Mesendoderm (in vitro differentiated cells): ENCODE measurements at regions not wholly inside any gene's neighbourhood (a gene's known extent, or its start where the extent isn't known, plus 50 kb on each side); places are given as distances from the start of the nearest gene placed in this dataset.

Source experiments
- DNase-seq: peaks from one replicate; pipeline ENCODE4 v3.0.0; 2013
- H2AK5ac ChIP-seq: 2 replicates; pipeline ENCODE4 v1.6.1; 2013; ENCODE audit warnings: low read length, inconsistent platforms
- H2BK120ac ChIP-seq: 2 replicates; pipeline ENCODE4 v1.6.1; 2013; ENCODE audit warnings: low read depth, mild to moderate bottlenecking, low read length, moderate library complexity, mixed read lengths
- H2BK15ac ChIP-seq: replicated peaks from 2 replicates; pipeline ENCODE4 v1.6.1; 2013; ENCODE audit warnings: low read depth, mild to moderate bottlenecking, moderate library complexity
- H2BK5ac ChIP-seq: 2 replicates; pipeline ENCODE4 v1.6.1; 2013; ENCODE audit warnings: low read length, inconsistent platforms
- H3K18ac ChIP-seq: 2 replicates; pipeline ENCODE4 v1.6.1; 2013; ENCODE audit warnings: mild to moderate bottlenecking, low read length, mixed read lengths
- H3K23ac ChIP-seq: one replicate; pipeline ENCODE4 v1.6.1; 2013; ENCODE audit warnings: low read length
- H3K27ac ChIP-seq: 2 replicates; pipeline ENCODE4 v1.5.1; 2013; ENCODE audit warnings: low read depth, mild to moderate bottlenecking, inconsistent platforms, low read length, moderate library complexity
- H3K27me3 ChIP-seq: 2 replicates; pipeline ENCODE4 v1.6.1; 2013; ENCODE audit warnings: low read length, control low read depth, mild to moderate bottlenecking, inconsistent platforms; ENCODE audit not compliant: insufficient read depth, poor library complexity
- H3K36me3 ChIP-seq: 2 replicates; pipeline ENCODE4 v1.6.1; 2013; ENCODE audit warnings: low read length, inconsistent platforms; ENCODE audit not compliant: control insufficient read depth, insufficient read depth
- H3K4ac ChIP-seq: one replicate; pipeline ENCODE4 v1.6.1; 2013; ENCODE audit warnings: low read depth, mild to moderate bottlenecking, low read length, moderate library complexity
- H3K4me1 ChIP-seq: 2 replicates; pipeline ENCODE4 v1.6.1; 2013; ENCODE audit warnings: low read depth, low read length, inconsistent platforms; ENCODE audit not compliant: control insufficient read depth
- H3K4me2 ChIP-seq: 2 replicates; pipeline ENCODE4 v1.6.1; 2013; ENCODE audit warnings: low read length
- H3K4me3 ChIP-seq: 2 replicates; pipeline ENCODE4 v1.5.1; 2013; ENCODE audit warnings: mild to moderate bottlenecking, low read length
- H3K56ac ChIP-seq: one replicate; pipeline ENCODE4 v1.6.1; 2013; ENCODE audit warnings: low read length
- H3K79me1 ChIP-seq: 2 replicates; pipeline ENCODE4 v1.6.1; 2013; ENCODE audit warnings: low read length, inconsistent platforms
- H3K79me2 ChIP-seq: 2 replicates; pipeline ENCODE4 v1.6.1; 2013; ENCODE audit warnings: mild to moderate bottlenecking, low read length; ENCODE audit not compliant: control insufficient read depth, insufficient read depth
- H3K9ac ChIP-seq: 2 replicates; pipeline ENCODE4 v1.6.1; 2013; ENCODE audit warnings: low read length, inconsistent platforms
- H4K5ac ChIP-seq: one replicate; pipeline ENCODE4 v1.6.1; 2013; ENCODE audit warnings: low read length
- H4K8ac ChIP-seq: one replicate; pipeline ENCODE4 v1.6.1; 2013; ENCODE audit warnings: low read depth, mild to moderate bottlenecking, control low read depth, low read length, moderate library complexity
- WGBS: extraction: QIAGEN DNeasy Blood & Tissue Kit; methylation state at CpG from one replicate; pipeline ENCODE4 v1.1.7; 2013; ENCODE audit warnings: low lambda C conversion rate, missing lambda C conversion rate; ENCODE audit not compliant: insufficient coverage; ENCODE audit errors: extremely low coverage; 5-methylcytosine and 5-hydroxymethylcytosine counted together

DNA sequence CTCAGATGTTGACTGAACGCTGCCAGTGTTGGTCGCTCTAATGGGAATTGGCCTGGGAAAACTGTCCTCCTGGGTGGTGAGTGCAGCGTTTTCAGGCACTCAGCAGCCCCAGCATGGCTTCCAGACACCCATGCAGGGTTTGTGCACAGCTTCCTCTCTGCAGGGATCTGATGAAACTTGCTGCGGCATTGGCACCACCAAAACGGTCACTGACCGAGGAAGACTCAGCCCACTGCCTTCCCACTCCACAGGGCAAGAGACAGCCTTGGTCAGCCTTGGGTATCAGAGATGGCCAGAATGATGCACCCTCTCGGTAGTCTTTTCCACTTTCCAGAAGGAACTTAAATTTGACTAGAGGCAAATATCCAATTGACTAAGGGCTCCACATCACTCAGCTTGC is 398.9 kb downstream of the IRS2 start:
- no peak overlapping the region for H4K8ac ChIP-seq
- no CpG with 5 or more reads among the region's 7 CpGs for WGBS

DNA sequence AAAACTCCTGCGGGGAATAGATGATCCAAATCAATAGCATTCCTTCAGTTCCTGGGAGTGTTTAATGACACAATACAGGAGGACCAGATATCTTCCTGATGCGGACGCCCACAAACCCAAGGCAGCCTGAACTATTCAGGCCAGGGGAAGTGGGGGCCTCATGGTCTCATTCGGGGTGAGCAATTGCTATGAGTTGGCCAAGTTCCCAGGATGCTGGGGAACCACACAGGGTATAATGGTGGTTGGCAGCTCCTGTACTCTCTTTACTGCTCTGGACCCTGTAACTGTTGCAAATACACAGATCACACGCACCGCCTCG is 401.2 kb downstream of the IRS2 start:
- Histone ChIP-seq H2BK120ac (no peak overlapping the region), H3K18ac (no peak overlapping the region), H3K23ac (no peak overlapping the region), H3K4ac (no peak overlapping the region), H3K79me1 (no peaks in the 10 kb centered on the region), H3K27ac (no peak overlapping the region), H2AK5ac (no peak overlapping the region), H3K4me1 (no peaks in the 10 kb centered on the region), H4K5ac (no peak overlapping the region), H3K36me3 (no peaks in the 10 kb centered on the region), H2BK15ac (no peak overlapping the region), H4K8ac (no peak overlapping the region), H3K4me2 (no peak overlapping the region), H2BK5ac (no peak overlapping the region), H3K79me2 (no peaks in the 10 kb centered on the region), H3K56ac (no peak overlapping the region), H3K9ac (no peak overlapping the region), H3K27me3 (no peaks in the 10 kb centered on the region), H3K4me3 (no peak overlapping the region)
- WGBS, result no CpG with 5 or more reads among the region's 7 CpGs
- no peak for DNase-seq

More for the DNA sequence above, 398.9 kb downstream of the IRS2 start:
- Histone ChIP-seq H3K27ac (no peak overlapping the region), H2AK5ac (no peak overlapping the region), H4K5ac (no peak overlapping the region), H3K4me1 (no peaks in the 10 kb centered on the region), H3K27me3 (no peaks in the 10 kb centered on the region), H3K18ac (no peak overlapping the region), H3K79me2 (no peaks in the 10 kb centered on the region), H2BK120ac (no peak overlapping the region), H3K4me2 (no peak overlapping the region), H3K36me3 (no peaks in the 10 kb centered on the region), H3K4ac (no peak overlapping the region), H2BK15ac (no peak overlapping the region), H3K4me3 (no peak overlapping the region), H3K79me1 (no peaks in the 10 kb centered on the region), H2BK5ac (no peak overlapping the region), H3K56ac (no peak overlapping the region), H3K9ac (no peak overlapping the region), H3K23ac (no peak overlapping the region)
- no peak for DNase-seq

DNA sequence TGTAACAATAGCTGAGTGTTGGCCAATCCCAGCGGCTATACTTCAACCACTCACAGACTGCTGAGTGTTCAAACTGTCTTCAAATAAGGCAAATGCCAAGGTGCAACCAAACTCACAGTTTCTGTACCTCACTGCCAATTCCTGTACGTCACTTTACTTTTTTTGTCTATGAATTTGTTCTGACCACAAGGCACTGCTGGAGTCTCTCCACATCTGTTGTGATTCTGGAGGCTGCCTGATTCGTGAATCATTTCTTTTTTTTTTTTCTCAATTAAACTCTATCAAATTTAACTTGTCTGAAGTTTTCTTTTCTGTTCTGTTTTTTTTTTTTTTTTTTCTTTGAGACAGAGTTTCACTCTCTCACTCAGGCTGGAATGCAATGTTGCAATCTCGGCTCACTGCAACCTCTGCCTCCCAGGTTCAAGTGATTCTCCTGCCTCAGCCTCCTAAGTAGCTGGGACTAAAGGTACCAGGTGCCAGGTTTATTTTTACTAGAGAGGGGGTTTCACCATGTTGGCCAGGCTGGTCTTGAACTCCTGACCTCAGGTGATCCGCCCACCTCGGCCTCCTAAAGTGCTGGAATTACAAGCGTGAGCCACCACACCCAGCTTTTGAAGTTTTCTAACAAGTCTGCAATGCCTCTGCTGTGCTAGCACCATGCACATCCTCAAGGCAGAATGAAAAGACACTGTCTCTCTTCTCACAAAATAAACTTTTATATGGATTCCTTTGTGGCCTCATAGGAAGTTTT is 401.7 kb downstream of the IRS2 start:
- H3K4me2 ChIP-seq, result no peak overlapping the region
- peak overlapping the region; percentile 28 for H3K18ac ChIP-seq
- H3K4me1 ChIP-seq, result no peaks in the 10 kb centered on the region
- H3K4me3 ChIP-seq, result no peak overlapping the region
- no peak overlapping the region for H4K5ac ChIP-seq
- H2BK5ac ChIP-seq, result no peak overlapping the region
- WGBS, result no CpG with 5 or more reads among the region's 7 CpGs
- H3K27ac ChIP-seq, result no peak overlapping the region
- no peak overlapping the region for H3K56ac ChIP-seq
- no peak overlapping the region for H4K8ac ChIP-seq
- DNase-seq, result no peak
- H2BK15ac ChIP-seq, result no peak overlapping the region
- no peak overlapping the region for H3K9ac ChIP-seq
- no peaks in the 10 kb centered on the region for H3K79me2 ChIP-seq
- H2BK120ac ChIP-seq, result no peak overlapping the region
- no peaks in the 10 kb centered on the region for H3K79me1 ChIP-seq
- no peak overlapping the region for H2AK5ac ChIP-seq
- no peak overlapping the region for H3K23ac ChIP-seq
- H3K27me3 ChIP-seq, result no peaks in the 10 kb centered on the region
- H3K36me3 ChIP-seq, result no peaks in the 10 kb centered on the region
- no peak overlapping the region for H3K4ac ChIP-seq

DNA sequence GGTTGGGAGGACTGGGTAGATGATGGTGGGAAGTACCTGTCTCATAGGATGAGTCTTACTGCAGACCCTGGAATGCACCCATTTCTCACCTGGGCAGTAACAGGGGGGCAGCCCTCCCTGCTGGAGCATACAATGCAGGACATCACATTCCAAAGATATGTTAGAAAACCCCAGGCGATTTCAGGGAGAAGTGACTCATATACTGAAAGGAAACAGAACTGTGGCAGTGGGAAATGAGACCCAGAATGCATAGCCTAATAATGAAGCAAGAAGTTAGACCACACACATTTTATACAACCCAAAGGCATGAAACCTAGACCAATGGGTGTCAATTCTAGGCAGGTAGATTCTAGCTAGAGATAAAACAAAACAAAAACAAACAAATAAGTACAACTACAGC is 402.7 kb downstream of the IRS2 start:
- H3K23ac ChIP-seq, result no peak overlapping the region
- H3K79me2 ChIP-seq, result no peaks in the 10 kb centered on the region
- H3K4me3 ChIP-seq, result no peak overlapping the region

DNA sequence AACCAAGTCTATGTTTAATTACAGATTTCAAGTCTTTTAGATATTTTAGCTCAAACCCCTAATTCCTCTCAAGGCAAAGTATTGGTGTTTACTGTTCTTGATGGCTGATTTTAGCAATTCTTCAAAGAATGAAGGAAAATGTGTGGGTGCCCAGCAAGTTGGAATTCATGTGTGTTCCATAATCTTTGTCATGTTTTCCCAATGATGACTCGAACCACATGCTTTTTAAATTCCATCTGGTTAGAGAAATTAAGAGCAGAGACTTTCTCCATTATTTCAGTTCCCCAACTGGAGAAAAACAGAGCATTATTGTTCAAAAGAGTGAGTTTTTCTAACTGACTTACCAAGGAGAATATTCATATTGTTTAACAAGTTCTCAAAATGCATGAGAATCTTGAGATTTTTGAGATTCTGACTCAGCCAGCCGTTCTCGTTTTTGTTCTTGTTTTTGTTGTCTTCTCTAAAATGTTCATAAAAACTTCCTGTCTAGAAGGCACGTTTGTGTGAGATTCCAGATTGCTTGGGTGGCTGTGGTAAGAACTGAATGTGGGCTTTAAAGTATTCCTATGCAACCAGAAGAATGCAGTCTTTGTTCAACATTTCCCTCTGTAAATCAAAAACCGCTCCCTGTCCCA is 404.7 kb downstream of the IRS2 start:
- Histone ChIP-seq H3K4me2 (no peak overlapping the region), H3K27me3 (no peaks in the 10 kb centered on the region), H2BK15ac (no peak overlapping the region), H3K79me1 (no peaks in the 10 kb centered on the region), H4K5ac (no peak overlapping the region), H3K4me3 (no peak overlapping the region), H2BK5ac (no peak overlapping the region), H3K36me3 (no peaks in the 10 kb centered on the region), H3K18ac (no peak overlapping the region), H3K27ac (no peak overlapping the region), H3K23ac (no peak overlapping the region), H3K56ac (no peak overlapping the region), H3K4me1 (no peaks in the 10 kb centered on the region), H2BK120ac (no peak overlapping the region), H3K9ac (no peak overlapping the region), H3K79me2 (no peaks in the 10 kb centered on the region), H3K4ac (no peak overlapping the region), H4K8ac (no peak overlapping the region), H2AK5ac (no peak overlapping the region)
- WGBS, result no CpG with 5 or more reads among the region's 5 CpGs
- no peak for DNase-seq

More for the DNA sequence above, 402.7 kb downstream of the IRS2 start:
- H3K18ac ChIP-seq, result no peak overlapping the region
- peak; percentile 60 for DNase-seq
- no peaks in the 10 kb centered on the region for H3K79me1 ChIP-seq
- H3K9ac ChIP-seq, result no peak overlapping the region
- H3K36me3 ChIP-seq, result no peaks in the 10 kb centered on the region
- H3K56ac ChIP-seq, result no peak overlapping the region
- H3K27me3 ChIP-seq, result no peaks in the 10 kb centered on the region
- no peaks in the 10 kb centered on the region for H3K4me1 ChIP-seq
- WGBS, result no CpG with 5 or more reads among the region's 1 CpG
- H2BK5ac ChIP-seq, result no peak overlapping the region
- no peak overlapping the region for H3K4me2 ChIP-seq
- no peak overlapping the region for H2AK5ac ChIP-seq
- H4K8ac ChIP-seq, result no peak overlapping the region
- H2BK15ac ChIP-seq, result no peak overlapping the region
- H2BK120ac ChIP-seq, result no peak overlapping the region
- H3K27ac ChIP-seq, result no peak overlapping the region
- no peak overlapping the region for H4K5ac ChIP-seq
- no peak overlapping the region for H3K4ac ChIP-seq

DNA sequence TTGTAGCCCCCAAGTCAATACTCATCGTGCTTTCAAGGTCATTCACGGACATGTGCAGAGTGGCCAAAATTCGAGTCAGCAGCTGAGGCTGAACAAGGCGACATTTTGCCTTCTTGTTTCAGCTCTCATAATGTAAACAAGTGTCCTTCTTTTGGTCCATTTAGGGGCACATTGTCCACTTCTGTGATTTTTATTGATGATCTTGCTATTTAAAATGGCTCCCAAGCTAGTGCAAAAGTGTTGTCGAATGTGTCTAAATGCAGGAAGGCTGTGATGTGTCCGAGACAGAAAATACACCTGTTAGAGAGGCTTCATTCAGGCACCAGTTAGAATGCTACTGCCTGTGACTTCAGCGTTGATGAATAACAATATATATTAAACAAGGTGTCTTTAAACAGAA is 405.9 kb downstream of the IRS2 start:
- no CpG with 5 or more reads among the region's 7 CpGs for WGBS
- no peaks in the 10 kb centered on the region for H3K79me1 ChIP-seq

More for the DNA sequence above, 405.9 kb downstream of the IRS2 start:
- Histone ChIP-seq H3K36me3 (no peaks in the 10 kb centered on the region), H2BK15ac (no peak overlapping the region), H3K4me1 (no peaks in the 10 kb centered on the region), H3K27ac (no peak overlapping the region), H3K56ac (no peak overlapping the region), H3K18ac (no peak overlapping the region), H4K8ac (no peak overlapping the region), H3K4ac (no peak overlapping the region), H3K79me2 (no peaks in the 10 kb centered on the region), H2AK5ac (no peak overlapping the region), H3K23ac (no peak overlapping the region), H3K27me3 (no peaks in the 10 kb centered on the region), H3K4me2 (no peak overlapping the region), H4K5ac (no peak overlapping the region), H3K9ac (no peak overlapping the region), H3K4me3 (no peak overlapping the region), H2BK120ac (no peak overlapping the region), H2BK5ac (no peak overlapping the region)
- DNase-seq, result no peak
